Trophoblast cell (in vitro differentiated cells and primary cell): ENCODE measurements at regions not wholly inside any gene's neighbourhood (a gene's known extent, or its start where the extent isn't known, plus 50 kb on each side); places are given as distances from the start of the nearest gene placed in this dataset.

Experiments
- DNase-seq, 2 donors: peaks; one replicate each; pipeline ENCODE4 v3.0.0-alpha.2; 2016
- H2AFZ ChIP-seq: 2 replicates; pipeline ENCODE4 v1.6.1; 2013; ENCODE audit warnings: low read length, moderate library complexity, mild to moderate bottlenecking; ENCODE audit not compliant: insufficient read depth, poor library complexity
- H2AK5ac ChIP-seq: 2 replicates; pipeline ENCODE4 v1.6.1; 2013; ENCODE audit warnings: mild to moderate bottlenecking, low read length
- H2BK120ac ChIP-seq: 2 replicates; pipeline ENCODE4 v1.6.1; 2013; ENCODE audit warnings: low read length, mild to moderate bottlenecking, moderate library complexity; ENCODE audit not compliant: insufficient read depth, poor library complexity
- H2BK12ac ChIP-seq: 2 replicates; pipeline ENCODE4 v1.6.1; 2013; ENCODE audit warnings: mild to moderate bottlenecking, low read length, moderate library complexity
- H2BK5ac ChIP-seq: 2 replicates; pipeline ENCODE4 v1.6.1; 2013; ENCODE audit warnings: low read length, low read depth, moderate library complexity, mild to moderate bottlenecking; ENCODE audit not compliant: poor library complexity
- H3K14ac ChIP-seq: 2 replicates; pipeline ENCODE4 v1.6.1; 2013; ENCODE audit warnings: mild to moderate bottlenecking, low read length
- H3K18ac ChIP-seq: 2 replicates; pipeline ENCODE4 v1.6.1; 2013; ENCODE audit warnings: mild to moderate bottlenecking, low read length
- H3K23ac ChIP-seq: 2 replicates; pipeline ENCODE4 v1.6.1; 2013; ENCODE audit warnings: low read length
- H3K27ac ChIP-seq: 2 replicates; pipeline ENCODE4 v1.5.1; 2013; ENCODE audit warnings: low read depth, mild to moderate bottlenecking, inconsistent platforms, low read length, moderate library complexity
- H3K27me3 ChIP-seq: 2 replicates; pipeline ENCODE4 v1.6.1; 2013; ENCODE audit warnings: inconsistent platforms, mild to moderate bottlenecking, low read length, moderate library complexity; ENCODE audit not compliant: insufficient read depth
- H3K36me3 ChIP-seq, 2 experiments: 1 replicate in 1 of 2; 2 replicates in 1 of 2; pipeline ENCODE4 v1.6.1; 2013; ENCODE audit warnings: low read length in 2 of 2, mild to moderate bottlenecking in 2 of 2, moderate library complexity in 1 of 2; ENCODE audit not compliant: insufficient read depth in 2 of 2, control insufficient read depth in 1 of 2
- H3K4ac ChIP-seq: 2 replicates; pipeline ENCODE4 v1.6.1; 2013; ENCODE audit warnings: low read depth, mild to moderate bottlenecking, low read length, moderate library complexity
- H3K4me1 ChIP-seq, 2 experiments: 1 replicate in 1 of 2; 2 replicates in 1 of 2; pipeline ENCODE4 v1.6.1; 2013; ENCODE audit warnings: low read length in 2 of 2, mild to moderate bottlenecking in 2 of 2, moderate library complexity in 1 of 2; ENCODE audit not compliant: insufficient read depth in 2 of 2, control insufficient read depth in 1 of 2
- H3K4me2 ChIP-seq: 2 replicates; pipeline ENCODE4 v1.6.1; 2013; ENCODE audit warnings: inconsistent platforms, mild to moderate bottlenecking, low read length, moderate library complexity
- H3K4me3 ChIP-seq: 2 replicates; pipeline ENCODE4 v1.5.1; 2013; ENCODE audit warnings: mild to moderate bottlenecking, low read depth, low read length, inconsistent platforms
- H3K79me1 ChIP-seq: one replicate; pipeline ENCODE4 v1.6.1; 2013; ENCODE audit warnings: low read length
- H3K79me2 ChIP-seq: 2 replicates; pipeline ENCODE4 v1.6.1; 2013; ENCODE audit warnings: low read length, mild to moderate bottlenecking; ENCODE audit not compliant: control insufficient read depth, insufficient read depth, poor library complexity
- H3K9ac ChIP-seq: 2 replicates; pipeline ENCODE4 v1.6.1; 2013; ENCODE audit warnings: mild to moderate bottlenecking, low read length
- H3K9me3 ChIP-seq: 2 replicates; pipeline ENCODE4 v1.6.1; 2013; ENCODE audit warnings: low read depth, mild to moderate bottlenecking, control low read depth, inconsistent platforms, low read length; ENCODE audit not compliant: insufficient read depth
- H4K12ac ChIP-seq: 2 replicates; pipeline ENCODE4 v1.6.1; 2013; ENCODE audit warnings: low read depth, mild to moderate bottlenecking, low read length, moderate library complexity
- H4K8ac ChIP-seq: 2 replicates; pipeline ENCODE4 v1.6.1; 2013; ENCODE audit warnings: low read depth, mild to moderate bottlenecking, low read length, moderate library complexity
- H4K91ac ChIP-seq: one replicate; pipeline ENCODE4 v1.6.1; 2013; ENCODE audit warnings: low read depth, mild to moderate bottlenecking, low read length, moderate library complexity
- WGBS: extraction: QIAGEN DNeasy Blood & Tissue Kit; methylation state at CpG from one replicate; pipeline ENCODE4 v1.1.7; 2013; ENCODE audit warnings: missing lambda C conversion rate; ENCODE audit not compliant: insufficient read length, insufficient coverage; ENCODE audit errors: extremely low coverage; 5-methylcytosine and 5-hydroxymethylcytosine counted together

DNA sequence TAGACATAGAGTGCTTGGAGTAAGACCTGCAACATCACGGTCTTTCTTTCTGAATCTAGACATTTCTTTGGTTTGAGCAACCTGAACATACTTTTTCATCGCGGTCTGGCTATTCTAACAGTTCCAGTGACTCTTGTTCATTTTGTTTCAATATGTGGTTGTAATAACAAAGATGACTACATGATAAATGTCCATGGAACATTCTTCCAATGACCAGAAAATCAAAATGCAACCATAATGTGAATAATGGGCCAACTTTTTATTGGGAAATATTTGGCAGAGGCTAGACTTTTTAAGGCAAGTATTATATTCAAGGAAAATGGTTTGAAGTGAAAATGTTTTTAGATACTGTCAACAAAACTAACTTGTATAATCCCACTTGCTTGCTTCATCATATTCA, 282.5 kb downstream of the INHBA start:
- no CpG with 5 or more reads among the region's 3 CpGs for WGBS
- H3K4ac ChIP-seq: no peak overlapping the region
- no peak overlapping the region for H3K23ac ChIP-seq

DNA sequence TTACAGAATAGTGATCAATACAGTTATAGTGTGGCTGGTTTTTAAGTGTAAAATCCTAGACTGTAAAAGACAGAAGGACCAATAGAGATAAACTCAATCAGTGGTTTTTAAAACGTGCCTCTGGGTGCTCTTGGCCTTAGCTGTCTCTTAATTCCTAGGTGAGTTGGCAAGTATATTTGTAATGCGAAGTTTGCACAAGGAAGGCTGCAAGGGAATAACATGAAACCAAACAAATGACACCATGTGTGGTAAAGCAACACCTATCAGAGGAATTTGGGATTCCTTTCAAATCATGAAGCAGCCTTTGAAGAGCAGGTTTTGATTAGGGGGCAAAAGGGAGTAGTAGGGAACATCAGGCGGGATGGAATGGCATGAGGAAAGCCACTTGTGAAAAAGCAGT, 284.6 kb downstream of the INHBA start:
- Histone ChIP-seq H3K27me3 (no peaks in the 10 kb centered on the region), H3K9me3 (no peaks in the 10 kb centered on the region), H2AK5ac (no peak overlapping the region), H3K36me3 (no peaks in the 10 kb centered on the region), H2BK12ac (no peak overlapping the region), H3K14ac (no peak overlapping the region), H3K79me2 (no peaks in the 10 kb centered on the region), H3K27ac (no peak overlapping the region), H3K18ac (no peak overlapping the region), H2BK120ac (no peak overlapping the region), H3K4me3 (no peak overlapping the region), H3K79me1 (no peaks in the 10 kb centered on the region), H3K9ac (no peak overlapping the region), H4K8ac (no peak overlapping the region), H4K12ac (no peak overlapping the region), H3K4me1 (no peaks in the 10 kb centered on the region), H3K23ac (no peak overlapping the region), H2BK5ac (no peak overlapping the region), H4K91ac (no peak overlapping the region), H2AFZ (no peak overlapping the region), H3K4me2 (no peak overlapping the region), H3K4ac (no peak overlapping the region)
- DNase-seq: no peak
- WGBS: no CpG with 5 or more reads among the region's 3 CpGs

More for the DNA sequence above, 282.5 kb downstream of the INHBA start:
- Histone ChIP-seq H3K9me3 (no peaks in the 10 kb centered on the region), H3K9ac (no peak overlapping the region), H2BK120ac (no peak overlapping the region), H3K4me3 (no peak overlapping the region), H3K4me2 (no peak overlapping the region), H3K27me3 (no peaks in the 10 kb centered on the region), H2AFZ (no peak overlapping the region), H3K36me3 (no peaks in the 10 kb centered on the region), H2BK12ac (no peak overlapping the region), H3K79me2 (no peaks in the 10 kb centered on the region), H3K79me1 (no peaks in the 10 kb centered on the region), H2BK5ac (no peak overlapping the region), H4K8ac (no peak overlapping the region), H3K27ac (no peak overlapping the region), H3K18ac (no peak overlapping the region), H4K12ac (no peak overlapping the region), H4K91ac (no peak overlapping the region), H3K4me1 (no peaks in the 10 kb centered on the region), H2AK5ac (no peak overlapping the region), H3K14ac (no peak overlapping the region)
- no peak for DNase-seq

DNA sequence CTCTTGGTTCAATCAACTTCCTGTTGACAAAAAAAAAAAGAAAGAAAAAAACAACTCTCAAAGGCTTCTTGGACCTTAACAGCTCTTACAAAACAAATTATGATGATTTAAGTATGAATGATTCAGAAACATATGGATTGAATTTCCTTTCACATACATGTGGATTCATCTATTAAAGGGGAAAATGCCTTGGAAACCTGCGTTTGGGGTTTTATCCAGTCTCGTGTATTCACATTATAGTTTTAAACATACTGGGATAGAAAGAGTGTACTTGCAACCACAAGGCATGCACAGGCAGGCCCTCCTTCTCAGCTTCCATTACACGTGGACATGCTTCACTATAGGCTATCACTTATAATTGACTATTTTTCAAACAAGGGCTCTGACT, 286.7 kb downstream of the INHBA start:
- H3K9ac ChIP-seq: no peak overlapping the region
- no peak overlapping the region for H4K8ac ChIP-seq
- no peak overlapping the region for H4K12ac ChIP-seq
- no peaks in the 10 kb centered on the region for H3K27me3 ChIP-seq
- no CpG with 5 or more reads among the region's 3 CpGs for WGBS
- no peaks in the 10 kb centered on the region for H3K9me3 ChIP-seq
- no peaks in the 10 kb centered on the region for H3K4me1 ChIP-seq
- no peak overlapping the region for H3K27ac ChIP-seq
- H2AK5ac ChIP-seq: no peak overlapping the region
- H3K79me1 ChIP-seq: no peaks in the 10 kb centered on the region
- H2BK5ac ChIP-seq: no peak overlapping the region
- no peak overlapping the region for H4K91ac ChIP-seq
- H3K4me2 ChIP-seq: no peak overlapping the region
- H3K4me3 ChIP-seq: no peak overlapping the region
- H3K14ac ChIP-seq: no peak overlapping the region
- H3K4ac ChIP-seq: no peak overlapping the region
- DNase-seq: no peak
- no peaks in the 10 kb centered on the region for H3K36me3 ChIP-seq
- no peak overlapping the region for H2AFZ ChIP-seq
- no peaks in the 10 kb centered on the region for H3K79me2 ChIP-seq
- no peak overlapping the region for H2BK12ac ChIP-seq
- no peak overlapping the region for H3K18ac ChIP-seq
- H3K23ac ChIP-seq: no peak overlapping the region
- H2BK120ac ChIP-seq: no peak overlapping the region

DNA sequence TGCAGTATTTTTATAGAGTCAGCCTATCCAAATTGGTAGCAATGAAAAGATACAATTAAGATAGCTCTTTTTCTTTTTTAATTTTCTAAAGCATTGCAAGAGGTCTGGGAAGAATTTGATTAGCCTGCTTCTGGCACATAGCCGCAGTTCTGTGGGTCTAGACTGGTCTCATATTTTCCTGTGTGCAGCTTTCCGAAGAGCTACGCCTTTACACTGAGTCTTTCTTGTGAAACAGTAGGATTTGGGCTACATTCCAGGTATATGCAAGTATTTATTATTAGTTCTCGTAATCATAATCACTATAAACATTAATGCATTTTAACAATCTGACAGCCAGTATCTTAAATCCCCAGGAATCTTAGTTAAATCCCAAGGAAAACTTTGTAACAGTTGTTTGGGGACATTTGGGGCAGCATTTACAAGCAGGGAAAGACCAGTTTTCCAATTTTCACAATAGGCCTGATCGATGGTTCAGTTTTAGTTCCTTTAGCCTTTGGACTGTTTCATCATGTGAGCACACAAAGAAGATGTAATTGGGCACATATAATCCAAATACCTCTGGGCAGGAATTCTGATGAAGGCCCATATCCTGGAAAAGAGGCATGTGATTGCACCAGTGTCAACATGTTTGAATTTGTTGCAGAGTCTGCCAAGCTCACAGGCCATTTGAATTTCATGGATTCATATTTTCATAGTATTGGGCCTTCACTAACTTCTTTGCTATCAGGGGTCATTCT, 287.3 kb downstream of the INHBA start:
- no peaks in the 10 kb centered on the region for H3K4me1 ChIP-seq
- no peak overlapping the region for H2AFZ ChIP-seq
- no peak overlapping the region for H4K91ac ChIP-seq
- no peak overlapping the region for H2BK5ac ChIP-seq
- no peaks in the 10 kb centered on the region for H3K27me3 ChIP-seq
- H3K79me2 ChIP-seq: no peaks in the 10 kb centered on the region
- H3K36me3 ChIP-seq: no peaks in the 10 kb centered on the region
- no peak for DNase-seq
- H4K8ac ChIP-seq: no peak overlapping the region
- no peak overlapping the region for H2BK120ac ChIP-seq
- no CpG with 5 or more reads among the region's 5 CpGs for WGBS
- H3K14ac ChIP-seq: no peak overlapping the region
- no peak overlapping the region for H2AK5ac ChIP-seq
- H3K4me3 ChIP-seq: no peak overlapping the region
- H3K27ac ChIP-seq: no peak overlapping the region
- no peak overlapping the region for H4K12ac ChIP-seq
- no peak overlapping the region for H3K4me2 ChIP-seq
- no peak overlapping the region for H3K23ac ChIP-seq
- no peak overlapping the region for H3K9ac ChIP-seq
- H3K79me1 ChIP-seq: no peaks in the 10 kb centered on the region
- H2BK12ac ChIP-seq: no peak overlapping the region
- H3K4ac ChIP-seq: no peak overlapping the region
- no peaks in the 10 kb centered on the region for H3K9me3 ChIP-seq
- no peak overlapping the region for H3K18ac ChIP-seq
